Glutamatergic neuron (in vitro differentiated cells): ENCODE measurements at regions not wholly inside any gene's neighbourhood (a gene's known extent, or its start where the extent isn't known, plus 50 kb on each side); places are given as distances from the start of the nearest gene placed in this dataset.
"Not testable (repeated sequence)": the region's sequence is repeated elsewhere in the genome, so short reads cannot be mapped to it uniquely, and the experiment has no call there.

Experiments
- DNase-seq: peaks from one replicate; pipeline ENCODE4 v3.0.0; 2022
- H3K27ac Mint-ChIP-seq: one replicate; pipeline ENCODE4 v1.8.0; 2020; ENCODE audit warnings: mild to moderate bottlenecking, mixed read lengths, inconsistent platforms; ENCODE audit not compliant: unreplicated experiment
- H3K27me3 Mint-ChIP-seq: one replicate; pipeline ENCODE4 v1.8.0; 2020; ENCODE audit warnings: mild to moderate bottlenecking, moderate library complexity, mixed read lengths, inconsistent platforms; ENCODE audit not compliant: unreplicated experiment
- H3K36me3 Mint-ChIP-seq: one replicate; pipeline ENCODE4 v1.8.0; 2020; ENCODE audit warnings: mild to moderate bottlenecking, mixed read lengths, inconsistent platforms; ENCODE audit not compliant: unreplicated experiment
- H3K4me1 Mint-ChIP-seq: one replicate; pipeline ENCODE4 v1.8.0; 2020; ENCODE audit warnings: mild to moderate bottlenecking, low read depth, mixed read lengths, inconsistent platforms; ENCODE audit not compliant: unreplicated experiment
- H3K4me3 Mint-ChIP-seq: one replicate; pipeline ENCODE4 v1.8.0; 2020; ENCODE audit warnings: mild to moderate bottlenecking, mixed read lengths, inconsistent platforms; ENCODE audit not compliant: unreplicated experiment
- H3K9me3 Mint-ChIP-seq: one replicate; pipeline ENCODE4 v1.8.0; 2020; ENCODE audit warnings: mild to moderate bottlenecking, moderate library complexity, mixed read lengths, inconsistent platforms; ENCODE audit not compliant: unreplicated experiment
- TF ChIP-seq, protein P1 (sequence below): fragments of 200-600 bp; sonication (generic); IDR thresholded peaks from one replicate; pipeline ENCODE4 v1.5.0; 2021; ENCODE audit not compliant: partially characterized antibody, unreplicated experiment

DNA sequence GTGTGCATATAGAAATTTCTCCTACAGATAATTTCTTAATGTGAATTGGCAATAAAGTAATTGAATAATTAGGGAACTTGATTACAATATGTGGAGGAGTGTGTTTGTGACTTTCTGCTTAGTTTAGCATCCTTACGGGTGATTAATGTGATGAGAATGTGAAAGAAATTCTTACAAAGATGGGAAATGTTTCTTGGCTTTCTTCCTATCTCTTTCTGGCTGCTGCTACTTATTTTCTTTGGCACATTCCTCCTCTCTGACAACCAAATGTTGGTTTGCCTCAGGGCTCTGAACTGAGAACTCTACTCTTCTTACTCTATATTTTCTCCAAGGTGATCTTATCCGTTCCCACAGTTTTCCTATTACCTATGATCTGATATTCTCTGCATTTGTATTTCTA lies 300.1 kb downstream of the TBC1D4 start:
- DNase-seq, result no peak
- peaks cover 25% of the 10 kb centered on the region for H3K36me3 Mint-ChIP-seq

DNA sequence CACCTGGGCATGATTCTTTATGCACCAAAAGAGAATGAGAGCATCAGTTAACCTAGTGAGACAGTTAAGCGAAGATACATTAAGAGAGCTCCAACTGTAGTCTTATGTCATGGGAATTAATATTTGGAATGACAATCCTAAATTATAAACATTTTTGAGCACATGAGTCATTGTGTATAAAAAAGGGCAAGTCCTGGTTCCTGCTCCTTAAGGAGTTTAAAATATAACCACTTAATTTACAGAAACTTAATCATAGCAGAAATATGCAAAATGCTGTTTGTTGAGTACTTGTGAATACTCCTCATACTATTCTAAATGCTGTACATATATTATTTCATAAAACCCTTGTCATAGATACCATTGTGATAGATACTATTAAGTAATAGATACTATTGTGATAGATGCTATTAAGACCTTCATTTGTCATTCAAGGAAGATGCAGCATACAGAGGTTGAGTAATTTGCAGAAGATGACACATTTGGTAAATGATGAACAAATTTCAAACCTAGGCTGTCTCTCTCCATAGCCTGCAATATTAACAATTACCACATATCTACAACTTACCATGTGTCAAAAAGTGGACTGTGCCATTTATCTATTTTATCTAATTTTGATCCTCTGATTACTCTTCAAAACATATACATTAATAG lies 301.0 kb downstream of the TBC1D4 start:
- H3K27me3 Mint-ChIP-seq, result peaks cover 2% of the 10 kb centered on the region
- H3K4me3 Mint-ChIP-seq, result no peak overlapping the region
- peaks cover 25% of the 10 kb centered on the region for H3K36me3 Mint-ChIP-seq
- H3K9me3 Mint-ChIP-seq, result peaks cover 8% of the 10 kb centered on the region
- H3K27ac Mint-ChIP-seq, result no peak overlapping the region
- no peaks in the 10 kb centered on the region for H3K4me1 Mint-ChIP-seq
- TF ChIP-seq, protein P1, sequence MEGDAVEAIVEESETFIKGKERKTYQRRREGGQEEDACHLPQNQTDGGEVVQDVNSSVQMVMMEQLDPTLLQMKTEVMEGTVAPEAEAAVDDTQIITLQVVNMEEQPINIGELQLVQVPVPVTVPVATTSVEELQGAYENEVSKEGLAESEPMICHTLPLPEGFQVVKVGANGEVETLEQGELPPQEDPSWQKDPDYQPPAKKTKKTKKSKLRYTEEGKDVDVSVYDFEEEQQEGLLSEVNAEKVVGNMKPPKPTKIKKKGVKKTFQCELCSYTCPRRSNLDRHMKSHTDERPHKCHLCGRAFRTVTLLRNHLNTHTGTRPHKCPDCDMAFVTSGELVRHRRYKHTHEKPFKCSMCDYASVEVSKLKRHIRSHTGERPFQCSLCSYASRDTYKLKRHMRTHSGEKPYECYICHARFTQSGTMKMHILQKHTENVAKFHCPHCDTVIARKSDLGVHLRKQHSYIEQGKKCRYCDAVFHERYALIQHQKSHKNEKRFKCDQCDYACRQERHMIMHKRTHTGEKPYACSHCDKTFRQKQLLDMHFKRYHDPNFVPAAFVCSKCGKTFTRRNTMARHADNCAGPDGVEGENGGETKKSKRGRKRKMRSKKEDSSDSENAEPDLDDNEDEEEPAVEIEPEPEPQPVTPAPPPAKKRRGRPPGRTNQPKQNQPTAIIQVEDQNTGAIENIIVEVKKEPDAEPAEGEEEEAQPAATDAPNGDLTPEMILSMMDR, result no peak
- no peak for DNase-seq

More for the DNA sequence above, 300.1 kb downstream of the TBC1D4 start:
- Mint-ChIP-seq H3K4me1 (no peaks in the 10 kb centered on the region), H3K4me3 (no peak overlapping the region), H3K27ac (no peak overlapping the region), H3K27me3 (peaks cover 2% of the 10 kb centered on the region), H3K9me3 (peaks cover 8% of the 10 kb centered on the region)
- TF ChIP-seq, protein P1, result no peak

DNA sequence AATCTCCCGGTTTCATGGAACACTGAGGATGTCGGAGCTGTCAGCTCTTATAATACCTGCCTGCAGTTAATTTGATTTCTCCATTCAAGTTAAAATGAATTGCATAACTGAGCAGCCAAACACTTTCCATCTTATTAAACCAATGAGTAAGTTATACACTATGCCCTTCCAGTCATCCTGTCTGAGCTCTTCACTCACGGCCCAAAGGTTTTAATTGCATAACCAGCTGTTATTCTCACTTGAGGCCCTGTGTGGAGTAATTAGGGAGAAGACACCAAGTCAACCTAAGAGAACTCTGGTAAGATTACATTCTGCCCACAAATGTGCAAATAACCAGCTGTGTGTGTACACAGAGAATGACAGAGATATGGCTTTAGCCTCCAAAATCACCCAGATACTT lies 303.5 kb downstream of the TBC1D4 start:
- no peak for DNase-seq
- peaks cover 9% of the 10 kb centered on the region for H3K36me3 Mint-ChIP-seq
- no peaks in the 10 kb centered on the region for H3K9me3 Mint-ChIP-seq
- H3K27ac Mint-ChIP-seq, result no peak overlapping the region
- TF ChIP-seq, protein P1, result no peak
- no peaks in the 10 kb centered on the region for H3K27me3 Mint-ChIP-seq
- no peak overlapping the region for H3K4me3 Mint-ChIP-seq
- no peaks in the 10 kb centered on the region for H3K4me1 Mint-ChIP-seq

DNA sequence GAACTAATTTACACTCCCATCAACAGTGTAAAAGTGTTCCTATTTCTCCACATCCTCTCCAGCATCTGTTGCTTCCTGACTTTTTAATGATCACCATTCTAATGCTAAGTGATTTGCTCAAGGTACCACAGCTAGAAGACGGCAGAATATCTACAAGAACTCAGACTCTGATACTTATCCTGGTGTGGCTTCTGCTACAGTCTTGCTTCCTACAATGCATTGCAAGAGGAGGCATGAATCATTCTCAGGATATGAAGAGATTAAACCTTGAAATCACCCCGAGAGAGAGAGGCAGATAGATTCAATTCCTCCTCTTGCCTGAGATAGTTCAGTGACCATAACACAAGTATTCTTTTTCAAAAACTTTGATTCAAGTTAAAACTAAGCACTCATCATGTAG lies 306.4 kb downstream of the TBC1D4 start:
- H3K27me3 Mint-ChIP-seq, result no peaks in the 10 kb centered on the region

DNA sequence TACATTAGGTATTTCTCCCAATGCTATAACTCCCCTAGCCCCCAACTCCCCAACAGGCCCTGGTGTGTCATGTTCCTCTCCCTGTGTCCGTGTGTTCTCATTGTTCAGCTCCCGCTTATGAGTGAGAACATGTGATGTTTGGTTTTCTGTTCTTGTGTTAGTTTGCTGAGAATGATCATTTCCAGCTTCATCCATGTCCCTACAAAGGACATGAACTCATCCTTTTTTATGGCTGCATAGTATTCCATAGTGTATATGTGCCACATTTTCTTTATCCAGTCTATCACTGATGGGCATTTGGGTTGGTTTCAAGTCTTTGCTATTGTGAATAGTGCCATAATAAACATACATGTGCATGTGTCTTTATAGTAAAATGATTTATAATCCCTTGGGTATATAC lies 306.9 kb downstream of the TBC1D4 start:
- not testable (repeated sequence) for H3K27me3 Mint-ChIP-seq, DNase-seq, H3K36me3 Mint-ChIP-seq, H3K4me3 Mint-ChIP-seq, H3K27ac Mint-ChIP-seq, H3K9me3 Mint-ChIP-seq
- H3K4me1 Mint-ChIP-seq, result peaks cover 15% of the 10 kb centered on the region

More for the DNA sequence above, 306.4 kb downstream of the TBC1D4 start:
- Mint-ChIP-seq H3K4me1 (peaks cover 11% of the 10 kb centered on the region), H3K4me3 (no peak overlapping the region), H3K36me3 (no peaks in the 10 kb centered on the region), H3K27ac (no peak overlapping the region), H3K9me3 (no peaks in the 10 kb centered on the region)
- no peak for DNase-seq
- TF ChIP-seq, protein P1, result no peak
